ENCODE measurements at regions not wholly inside any gene's neighbourhood (a gene's known extent, or its start where the extent isn't known, plus 50 kb on each side); places are given as distances from the start of the nearest gene placed in this dataset.

GRCh38 chr2:140023291-140023690 lies 1243.1 kb upstream of the NXPH2 start:
- no peak for TF ChIP-seq CTCF (IDR thresholded peaks at IDR 0.05; ENCODE audit: extremely low read depth in 1 of 2, insufficient read depth in 1 of 2, low read depth in 1 of 2, low read length in 2 of 2)
- no peak for TF ChIP-seq MYC (IDR thresholded peaks at IDR 0.05; ENCODE audit: low read depth, low read length)
